ENCODE measurements at regions not wholly inside any gene's neighbourhood (a gene's known extent, or its start where the extent isn't known, plus 50 kb on each side); places are given as distances from the start of the nearest gene placed in this dataset.
A peak's percentile ranks its signal among the peaks of the same experiment; 100 is the strongest.
"Not testable (repeated sequence)": the region's sequence is repeated elsewhere in the genome, so short reads cannot be mapped to it uniquely, and the experiment has no call there.

GRCh38 chrX:14351611-14352303 is 177.6 kb upstream of the GLRA2 start:
- DNase-seq = no peak

DNA sequence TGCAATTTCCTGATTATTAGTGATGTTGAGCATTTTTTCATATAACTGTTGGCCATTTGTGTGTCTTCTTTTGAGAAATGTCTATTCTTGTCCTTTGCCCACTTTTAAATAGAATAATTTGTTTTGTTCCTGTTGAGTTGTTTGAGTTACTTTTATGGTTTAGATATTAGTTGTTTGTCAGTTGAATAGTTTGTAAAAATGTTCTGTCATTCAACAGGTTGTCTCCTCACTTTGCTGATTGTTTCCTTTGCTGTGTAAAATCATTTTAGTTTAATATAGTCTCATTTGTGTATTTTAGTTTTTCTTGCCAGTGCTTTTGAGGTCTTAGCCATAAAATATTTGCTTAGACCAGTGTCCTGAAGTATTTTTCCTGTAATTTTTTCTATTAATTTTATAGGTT is 181.8 kb upstream of the GLRA2 start:
- DNase-seq = no peak

DNA sequence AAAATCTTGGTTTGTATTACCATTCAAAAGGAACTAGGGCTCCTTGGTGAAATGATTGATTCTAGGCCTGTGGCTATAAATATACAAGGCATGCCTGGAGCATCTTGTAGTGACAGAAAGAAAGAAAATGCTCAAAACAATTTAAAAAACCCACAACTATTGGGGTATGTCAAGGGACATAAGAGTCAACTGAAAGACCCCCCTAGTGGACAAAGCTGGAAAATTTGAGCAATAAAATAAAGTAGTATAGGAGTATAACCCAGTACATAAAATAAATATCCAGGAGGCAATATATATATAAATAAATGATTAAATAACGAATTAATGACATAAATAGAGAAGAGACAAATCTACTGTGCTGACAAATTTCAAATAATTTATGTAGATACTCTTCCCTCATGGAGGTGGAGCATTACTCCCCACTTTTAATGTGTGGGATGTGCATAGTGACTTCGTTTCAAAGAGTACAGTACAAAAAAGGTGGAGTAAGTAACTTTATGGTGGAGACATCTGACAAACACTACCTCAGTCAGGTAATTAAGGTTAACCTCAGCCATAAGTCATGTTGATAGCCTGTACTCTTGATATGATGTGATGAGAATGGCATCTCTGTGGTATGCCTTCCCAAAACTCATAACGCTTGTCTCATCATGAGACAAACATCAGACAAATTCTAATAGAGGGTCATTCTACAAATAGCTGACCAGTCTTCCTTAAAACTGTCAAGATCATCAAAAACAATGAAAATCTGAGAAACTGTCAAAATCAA is 185.0 kb upstream of the GLRA2 start:
- DNase-seq = no peak

- DNase-seq = peak; percentile 9
These were observed 219.9 kb upstream of the GLRA2 start for GRCh38 chrX:14309431-14309830.

GRCh38 chrX:14308976-14309375 is 220.4 kb upstream of the GLRA2 start:
- DNase-seq = not testable (repeated sequence)

DNA sequence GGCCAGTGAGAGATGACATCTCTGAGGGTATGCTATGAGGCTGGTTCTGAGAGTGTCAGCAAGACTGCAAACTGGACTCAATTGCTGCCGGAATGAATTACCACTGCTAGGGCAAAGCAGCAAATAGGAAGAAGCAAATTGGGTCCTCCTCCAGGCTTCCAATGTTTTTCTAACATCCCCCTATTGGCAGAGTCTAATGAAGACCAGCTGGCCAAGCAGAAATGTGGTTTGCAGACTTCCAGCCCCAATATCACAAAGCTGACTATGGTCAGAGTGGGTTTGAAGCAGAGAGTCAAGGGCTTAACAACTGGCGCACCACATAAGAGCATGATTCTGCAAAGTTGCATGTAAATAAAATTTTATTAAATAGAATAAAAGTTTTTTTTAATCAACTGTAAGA is 225.4 kb upstream of the GLRA2 start:
- DNase-seq = no peak

- not testable (repeated sequence) for DNase-seq
These were observed 226.8 kb upstream of the GLRA2 start for GRCh38 chrX:14302561-14302960.

- DNase-seq = no peak
These were observed 229.0 kb upstream of the GLRA2 start for GRCh38 chrX:14300376-14300775.

GRCh38 chrX:14295426-14295825 is 233.9 kb upstream of the GLRA2 start:
- DNase-seq = no peak

GRCh38 chrX:14291666-14292500 is 237.5 kb upstream of the GLRA2 start:
- DNase-seq = no peak

GRCh38 chrX:14290335-14290734 is 239.0 kb upstream of the GLRA2 start:
- no peak for DNase-seq

DNA sequence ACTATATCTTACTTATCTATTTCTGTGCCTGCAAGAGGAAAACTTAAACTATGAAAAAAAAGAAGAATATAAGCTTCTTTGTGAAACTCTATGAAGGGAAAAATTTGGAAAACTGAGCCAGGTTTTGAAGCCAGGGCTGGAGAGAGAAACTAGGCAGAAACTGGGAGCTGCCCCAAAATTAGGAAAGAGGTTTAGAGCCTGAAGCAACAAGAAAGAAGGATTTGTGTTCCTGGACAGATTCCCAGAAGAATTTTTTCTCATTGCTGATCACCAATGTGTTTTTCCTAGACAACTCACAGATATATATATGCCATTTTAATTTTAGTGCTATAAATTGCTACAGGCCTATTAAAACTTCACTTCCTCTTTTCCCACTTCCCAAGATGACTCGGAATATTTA is 245.0 kb upstream of the GEMIN8 start:
- DNase-seq = peak; percentile 68

DNA sequence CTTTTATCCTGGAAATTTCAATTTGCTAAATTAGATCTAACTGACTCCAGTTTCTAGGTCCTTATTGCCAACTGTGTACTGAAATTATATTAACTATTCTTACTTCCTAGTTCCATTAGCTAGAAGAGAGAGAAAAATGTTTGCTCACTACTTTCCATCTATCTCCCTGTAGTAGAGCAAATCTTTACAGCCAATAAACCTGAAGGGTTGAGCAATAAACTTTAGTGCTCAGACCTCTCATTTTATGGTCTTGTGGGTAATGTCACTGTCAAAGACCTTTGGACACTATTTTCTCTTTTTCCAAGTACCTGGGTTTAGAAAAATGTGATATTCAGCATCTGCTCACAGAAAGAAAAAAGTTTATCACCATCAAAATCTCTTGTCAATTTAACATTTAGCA is 237.5 kb upstream of the GEMIN8 start:
- DNase-seq = no peak

GRCh38 chrX:14266705-14267104 is 237.0 kb upstream of the GEMIN8 start:
- DNase-seq = no peak

DNA sequence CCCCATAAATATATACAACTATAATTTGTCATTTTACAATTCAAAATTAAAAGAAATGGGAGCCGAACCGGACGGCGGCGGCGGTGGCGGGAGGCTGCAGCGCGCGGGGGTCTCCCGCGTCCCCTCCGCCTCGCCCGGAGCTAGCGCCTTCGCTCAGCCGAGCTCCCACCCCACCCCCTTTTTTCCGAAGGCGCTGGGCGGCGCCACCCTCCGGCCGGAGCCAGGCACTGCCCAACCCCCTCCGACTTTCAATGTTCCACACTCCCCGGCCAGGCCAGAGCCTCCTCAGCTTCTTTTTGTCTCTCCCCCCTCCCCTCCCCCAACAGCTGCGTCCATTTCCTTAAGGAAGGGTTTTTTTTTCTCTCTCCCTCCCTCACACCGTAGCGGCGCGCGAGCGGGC is 214.1 kb upstream of the GEMIN8 start:
- no peak for DNase-seq

DNA sequence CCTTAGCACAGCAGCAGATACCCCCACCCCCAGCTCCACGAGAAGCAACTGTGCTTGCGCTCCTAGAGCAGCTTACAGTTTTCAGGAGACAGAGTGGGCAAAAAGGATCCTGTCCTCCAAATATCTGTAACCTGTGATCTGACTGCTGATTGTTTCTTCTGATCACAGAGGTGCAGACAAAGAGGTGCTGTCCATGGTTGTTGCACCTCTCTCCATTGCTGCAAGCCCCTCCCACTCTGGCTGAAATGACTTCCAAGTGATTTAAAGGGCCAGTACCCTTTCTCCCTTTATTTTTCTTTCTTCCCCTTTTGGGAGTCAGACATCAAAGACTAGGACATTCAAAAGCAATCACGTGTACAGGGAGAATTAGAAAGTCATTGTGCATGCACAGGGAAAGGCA is 205.3 kb upstream of the GEMIN8 start:
- DNase-seq = no peak

- DNase-seq = no peak
These were observed 203.0 kb upstream of the GEMIN8 start for GRCh38 chrX:14232688-14233087.

- DNase-seq = no peak
These were observed 198.9 kb upstream of the GEMIN8 start for GRCh38 chrX:14228611-14229010.

DNA sequence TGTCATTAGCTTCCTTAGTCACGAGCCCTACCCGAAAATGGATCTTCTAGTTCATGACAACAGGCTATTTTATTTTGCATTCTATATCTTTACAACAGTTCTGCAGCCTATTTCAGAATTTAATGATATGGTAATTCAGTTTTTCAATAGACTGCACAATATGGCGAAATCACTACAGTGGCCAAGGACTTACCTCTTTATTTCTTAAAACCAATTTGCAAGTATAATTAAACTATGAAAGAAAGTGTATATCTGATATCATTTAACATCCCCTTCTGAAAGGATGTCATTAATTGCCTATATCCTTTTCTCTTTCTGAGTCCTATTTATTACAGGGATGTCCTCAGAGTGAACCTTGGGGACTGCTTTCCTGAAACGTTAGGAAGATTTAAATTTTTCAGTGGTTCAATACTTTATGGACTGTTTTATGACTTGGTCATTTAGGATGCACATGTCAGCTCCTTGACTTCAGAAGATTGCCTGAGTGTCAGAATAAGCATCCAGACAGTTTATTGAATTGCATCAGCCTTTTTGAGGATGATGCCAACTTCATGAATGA is 190.8 kb upstream of the GEMIN8 start:
- DNase-seq = no peak

GRCh38 chrX:14209034-14209433 is 179.3 kb upstream of the GEMIN8 start:
- no peak for DNase-seq

DNA sequence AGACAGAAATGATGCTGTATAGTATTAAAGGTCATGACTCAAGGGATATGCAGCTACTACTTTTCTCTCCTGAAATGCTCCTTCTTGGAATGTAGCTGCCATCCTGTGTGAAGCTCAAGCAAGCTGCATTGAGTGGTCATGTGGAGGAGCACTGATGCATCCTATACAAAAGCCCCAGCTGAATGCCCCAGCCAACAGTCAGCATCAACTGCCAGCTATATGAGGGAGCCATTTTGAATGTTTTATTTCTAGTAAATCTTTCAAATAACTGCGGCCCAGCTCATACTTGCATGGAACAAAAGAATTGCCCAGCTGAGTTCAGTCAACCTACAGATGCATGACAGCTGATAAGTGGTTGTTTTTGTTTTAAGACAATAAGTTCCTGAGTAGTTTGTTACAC is 165.0 kb upstream of the GEMIN8 start:
- no peak for DNase-seq

GRCh38 chrX:14193547-14193946 is 163.9 kb upstream of the GEMIN8 start:
- no peak for DNase-seq

DNA sequence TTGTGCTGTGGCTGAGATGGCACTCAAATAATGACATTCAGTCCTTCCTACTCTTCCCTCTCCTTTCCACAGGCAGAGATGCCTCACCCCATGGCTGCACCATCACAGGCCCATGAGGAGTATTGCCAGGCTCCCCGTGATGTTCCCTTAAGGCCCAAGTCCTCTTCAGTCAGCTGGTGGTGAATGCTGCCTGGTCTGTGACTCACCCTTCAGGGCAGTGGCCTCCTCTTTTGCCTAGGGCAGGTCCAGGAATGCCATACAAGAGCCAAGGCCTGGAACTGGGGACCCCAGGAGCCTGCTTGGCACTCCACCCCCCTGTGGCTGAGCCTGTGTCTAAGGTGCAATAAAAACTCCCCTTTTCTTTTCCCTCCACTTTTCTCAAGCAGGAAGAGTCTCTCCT is 144.2 kb upstream of the GEMIN8 start:
- DNase-seq = no peak
